IMR-90 (cell line): ENCODE measurements at regions not wholly inside any gene's neighbourhood (a gene's known extent, or its start where the extent isn't known, plus 50 kb on each side); places are given as distances from the start of the nearest gene placed in this dataset.

Source experiments
- ATAC-seq: fragments of 200-7000 bp; cut with Tn5 transposase; 2 replicates; pipeline ENCODE4 v1.9.1; 2020; ENCODE audit warnings: low read depth, mild to moderate bottlenecking, moderate library complexity
- BruUV-seq: library from RNA; stranded (reverse); fragments of 400-500 nt; replicated peaks from 2 replicates; lab custom pipeline; 2021; lab: Mats Ljungman, UMichigan
- CTCF ChIA-PET: fragments of 300-600 bp; formaldehyde crosslinking; extraction: SDS; loops from one replicate; lab custom pipeline; 2021; ENCODE audit warnings: antibody characterized with exemption; lab: Yijun Ruan, JAX
- POLR2A ChIA-PET: fragments of 300-600 bp; sonication (Branson Sonifier 250); formaldehyde crosslinking; loops from one replicate; lab custom pipeline; 2022; ENCODE audit warnings: antibody characterized with exemption; ENCODE audit not compliant: unreplicated experiment; lab: Charles Lee
- DNase-seq: peaks from one replicate; pipeline ENCODE4 v3.0.0; 2013
- H2AFZ ChIP-seq: replicated peaks from 2 replicates; pipeline ENCODE3; 2013; ENCODE audit warnings: low read length, mild to moderate bottlenecking; ENCODE audit not compliant: poor library complexity
- H2AK5ac ChIP-seq: 2 replicates; pipeline ENCODE4 v1.6.1; 2013; ENCODE audit warnings: low read depth, low read length, inconsistent platforms
- H2AK9ac ChIP-seq: replicated peaks from 2 replicates; pipeline ENCODE3; 2013; ENCODE audit warnings: mild to moderate bottlenecking, low read depth, low read length, moderate library complexity; ENCODE audit not compliant: poor library complexity
- H2BK120ac ChIP-seq: 2 replicates; pipeline ENCODE4 v1.6.1; 2013; ENCODE audit warnings: low read depth, low read length, inconsistent platforms
- H2BK15ac ChIP-seq: 3 replicates; pipeline ENCODE4 v1.6.1; 2013; ENCODE audit warnings: low read depth, low read length, inconsistent platforms
- H2BK20ac ChIP-seq: 2 replicates; pipeline ENCODE4 v1.6.1; 2013; ENCODE audit warnings: low read depth, mild to moderate bottlenecking, inconsistent platforms, low read length, moderate library complexity
- H2BK5ac ChIP-seq: 2 replicates; pipeline ENCODE4 v1.6.1; 2013; ENCODE audit warnings: mild to moderate bottlenecking, low read depth, low read length, inconsistent platforms; ENCODE audit not compliant: poor library complexity, severe bottlenecking
- H3K14ac ChIP-seq: replicated peaks from 2 replicates; pipeline ENCODE4 v1.6.1; 2013; ENCODE audit warnings: low read depth, low read length, inconsistent platforms
- H3K18ac ChIP-seq: 2 replicates; pipeline ENCODE4 v1.6.1; 2013; ENCODE audit warnings: low read depth, low read length, control low read depth
- H3K23ac ChIP-seq: 2 replicates; pipeline ENCODE4 v1.6.1; 2013; ENCODE audit warnings: low read depth, low read length, inconsistent platforms
- H3K27ac ChIP-seq: 2 replicates; pipeline ENCODE4 v1.5.1; 2013; ENCODE audit warnings: mild to moderate bottlenecking, control low read depth, low read length; ENCODE audit not compliant: insufficient read depth
- H3K27me3 ChIP-seq: 2 replicates; pipeline ENCODE4 v1.6.1; 2013; ENCODE audit warnings: low read length; ENCODE audit not compliant: control insufficient read depth, insufficient read depth
- H3K36me3 ChIP-seq: 2 replicates; pipeline ENCODE4 v1.6.1; 2013; ENCODE audit warnings: low read length, mixed read lengths; ENCODE audit not compliant: control insufficient read depth, insufficient read depth
- H3K4ac ChIP-seq: 2 replicates; pipeline ENCODE4 v1.6.1; 2013; ENCODE audit warnings: low read depth, low read length, inconsistent platforms
- H3K4me1 ChIP-seq: 2 replicates; pipeline ENCODE4 v1.6.1; 2013; ENCODE audit warnings: low read length, mixed read lengths; ENCODE audit not compliant: control insufficient read depth, insufficient read depth
- H3K4me2 ChIP-seq: 2 replicates; pipeline ENCODE4 v1.6.1; 2013; ENCODE audit warnings: low read depth, mild to moderate bottlenecking, control low read depth, low read length, moderate library complexity
- H3K4me3 ChIP-seq: 2 replicates; pipeline ENCODE4 v1.5.1; 2013; ENCODE audit warnings: low read depth, mild to moderate bottlenecking, control low read depth, low read length, moderate library complexity; ENCODE audit not compliant: insufficient read depth
- H3K56ac ChIP-seq: 2 replicates; pipeline ENCODE4 v1.6.1; 2013; ENCODE audit warnings: low read length, inconsistent platforms; ENCODE audit not compliant: insufficient read depth; ENCODE audit errors: extremely low read depth
- H3K79me1 ChIP-seq, 2 experiments: 2 replicates each; pipeline ENCODE4 v1.6.1; 2013; ENCODE audit warnings: low read length in 2 of 2, inconsistent platforms in 1 of 2, low read depth in 1 of 2
- H3K9ac ChIP-seq: 2 replicates; pipeline ENCODE4 v1.6.1; 2013; ENCODE audit warnings: low read depth, low read length, control low read depth
- H3K9me1 ChIP-seq: 2 replicates; pipeline ENCODE4 v1.6.1; 2013; ENCODE audit warnings: low read length, inconsistent platforms; ENCODE audit not compliant: insufficient read depth
- H3K9me3 ChIP-seq: 2 replicates; pipeline ENCODE4 v1.6.1; 2013; ENCODE audit warnings: low read length; ENCODE audit not compliant: control insufficient read depth, insufficient read depth
- H4K20me1 ChIP-seq: 2 replicates; pipeline ENCODE4 v1.6.1; 2013; ENCODE audit warnings: low read length, inconsistent platforms; ENCODE audit not compliant: insufficient read depth
- H4K5ac ChIP-seq: 2 replicates; pipeline ENCODE4 v1.6.1; 2013; ENCODE audit warnings: mild to moderate bottlenecking, low read depth, low read length, control low read depth
- H4K8ac ChIP-seq, 2 experiments: 2 replicates each; pipeline ENCODE4 v1.6.1; 2013; ENCODE audit warnings: low read depth in 2 of 2, low read length in 2 of 2, control low read depth in 1 of 2, inconsistent platforms in 1 of 2
- H4K91ac ChIP-seq: 2 replicates; pipeline ENCODE4 v1.6.1; 2013; ENCODE audit warnings: low read depth, low read length, inconsistent platforms; ENCODE audit not compliant: insufficient read depth
- BHLHE40 ChIP-seq: fragments of 150-350 bp; IDR thresholded peaks from 2 replicates; pipeline ENCODE4 v1.6.1; 2016; ENCODE audit warnings: mild to moderate bottlenecking, low read depth, low read length
- CEBPB ChIP-seq: IDR thresholded peaks from 2 replicates; pipeline ENCODE4 v1.6.1; 2012; ENCODE audit warnings: low read depth, low read length, improper control_type of control experiment
- CHD1 ChIP-seq: IDR thresholded peaks from 2 replicates; pipeline ENCODE4 v1.6.1; 2012; ENCODE audit warnings: low read depth, low read length, improper control_type of control experiment
- FOS ChIP-seq: fragments of 150-350 bp; IDR thresholded peaks from 2 replicates; pipeline ENCODE4 v1.6.1; 2016; ENCODE audit warnings: low read depth, low read length
- MAFK ChIP-seq: IDR thresholded peaks from 2 replicates; pipeline ENCODE4 v1.6.1; 2012; ENCODE audit warnings: low read depth, low read length, improper control_type of control experiment
- MAZ ChIP-seq: IDR thresholded peaks from 2 replicates; pipeline ENCODE4 v1.6.1; 2012; ENCODE audit warnings: low read depth, mild to moderate bottlenecking, low read length, improper control_type of control experiment, moderate library complexity, borderline replicate concordance
- MXI1 ChIP-seq: IDR thresholded peaks from 2 replicates; pipeline ENCODE4 v1.6.1; 2012; ENCODE audit warnings: low read depth, mild to moderate bottlenecking, low read length, moderate library complexity, borderline replicate concordance
- NFE2L2 ChIP-seq: fragments of 150-350 bp; IDR thresholded peaks from 2 replicates; pipeline ENCODE4 v1.6.1; 2016; ENCODE audit warnings: low read depth, mild to moderate bottlenecking, low read length
- POLR2A ChIP-seq: IDR thresholded peaks from 2 replicates; pipeline ENCODE4 v1.6.1; 2012; ENCODE audit warnings: mild to moderate bottlenecking, low read depth, low read length
- RAD21 ChIP-seq: IDR thresholded peaks from 2 replicates; pipeline ENCODE4 v1.6.1; 2012; ENCODE audit warnings: low read length, improper control_type of control experiment
- RCOR1 ChIP-seq: IDR thresholded peaks from 2 replicates; pipeline ENCODE4 v1.6.1; 2012; ENCODE audit warnings: mild to moderate bottlenecking, low read length, improper control_type of control experiment; ENCODE audit not compliant: insufficient replicate concordance
- RFX5 ChIP-seq: IDR thresholded peaks from 2 replicates; pipeline ENCODE4 v1.8.0; 2012; ENCODE audit warnings: low read depth, mild to moderate bottlenecking, low read length, moderate library complexity
- SMC3 ChIP-seq: fragments of 150-350 bp; IDR thresholded peaks from 2 replicates; pipeline ENCODE4 v1.6.1; 2016; ENCODE audit warnings: low read depth, mild to moderate bottlenecking, antibody characterized with exemption, low read length, moderate library complexity
- WGBS, 2 experiments: methylation state at CpG; one replicate each; pipeline versions ENCODE4 v1.1.5 to v1.1.7; 2013; ENCODE audit warnings: missing lambda C conversion rate in 2 of 2; ENCODE audit not compliant: insufficient read length in 1 of 2; ENCODE audit errors: extremely low coverage in 2 of 2; 5-methylcytosine and 5-hydroxymethylcytosine counted together
- dilution Hi-C: fragments of 300-500 bp; cut with HindIII; formaldehyde crosslinking; loops from one replicate; pipeline ENCODE4 v1.14.3; 2018; ENCODE audit warnings: low sequenced_read_pairs; ENCODE audit not compliant: unreplicated experiment
- in situ Hi-C: fragments of 300-500 bp; cut with MboI; formaldehyde crosslinking; loops from 3 replicates; pipeline ENCODE4 v1.14.3; 2019; ENCODE audit warnings: low sequenced_read_pairs, inconsistent platforms, mixed read lengths
- intact Hi-C: fragments of 100-400 bp; cut with micrococcal nuclease; formaldehyde crosslinking; loops from 2 replicates; pipeline ENCODE4 v1.10.0; 2022
- TF ChIP-seq, protein P1 (sequence below): conservative IDR thresholded peaks from 2 replicates; pipeline ENCODE4 v1.5.1; 2012; ENCODE audit warnings: mild to moderate bottlenecking, low read depth, low read length, improper control_type of control experiment
- TF ChIP-seq, protein P2 (sequence below): fragments of 150-350 bp; IDR thresholded peaks from 2 replicates; pipeline ENCODE4 v1.6.1; 2017; ENCODE audit warnings: mild to moderate bottlenecking, antibody characterized with exemption, low read length, low read depth
- TF ChIP-seq, protein P3 (sequence below): fragments of 150-350 bp; IDR thresholded peaks from 2 replicates; pipeline ENCODE4 v1.6.1; 2016; ENCODE audit warnings: low read depth, mild to moderate bottlenecking, low read length, moderate library complexity, borderline replicate concordance

DNA sequence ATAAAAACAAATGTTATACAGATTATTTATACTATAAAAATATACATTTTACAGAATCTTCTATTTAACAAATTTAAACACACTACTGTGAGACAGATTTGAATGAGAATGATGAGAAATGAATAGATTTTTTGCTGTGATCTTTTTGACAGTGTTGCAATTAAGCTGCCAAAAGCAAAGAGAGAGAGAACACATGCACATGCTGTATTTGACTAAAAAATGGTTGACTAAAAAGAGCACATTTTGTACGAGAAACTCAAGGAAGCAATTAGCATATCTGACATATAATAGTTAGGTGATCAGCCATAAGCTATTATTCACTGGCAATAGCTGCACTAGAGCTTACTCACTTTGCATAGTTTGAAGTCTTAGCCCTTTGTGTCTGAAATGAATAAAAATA, 115.8 kb downstream of the SYT10 start:
- no peak overlapping the region for H4K5ac ChIP-seq
- H3K4ac ChIP-seq: no peak overlapping the region
- in situ Hi-C loops (no loop called here), intact Hi-C loops (no loop called here), dilution Hi-C loops (no loop called here)
- H3K79me1 ChIP-seq: no peaks in the 10 kb centered on the region
- no peak overlapping the region for H2AK5ac ChIP-seq
- H4K8ac ChIP-seq: no peak overlapping the region
- no peaks in the 10 kb centered on the region for H3K4me1 ChIP-seq
- WGBS, 2 experiments: no CpG with 5 or more reads among the region's 1 CpG
- H4K91ac ChIP-seq: no peak overlapping the region
- H3K9ac ChIP-seq: no peak overlapping the region
- no peak overlapping the region for H2BK15ac ChIP-seq
- no peak for TF ChIP-seq FOS
- TF ChIP-seq MXI1: no peak
- TF ChIP-seq POLR2A: no peak
- TF ChIP-seq, protein P1, sequence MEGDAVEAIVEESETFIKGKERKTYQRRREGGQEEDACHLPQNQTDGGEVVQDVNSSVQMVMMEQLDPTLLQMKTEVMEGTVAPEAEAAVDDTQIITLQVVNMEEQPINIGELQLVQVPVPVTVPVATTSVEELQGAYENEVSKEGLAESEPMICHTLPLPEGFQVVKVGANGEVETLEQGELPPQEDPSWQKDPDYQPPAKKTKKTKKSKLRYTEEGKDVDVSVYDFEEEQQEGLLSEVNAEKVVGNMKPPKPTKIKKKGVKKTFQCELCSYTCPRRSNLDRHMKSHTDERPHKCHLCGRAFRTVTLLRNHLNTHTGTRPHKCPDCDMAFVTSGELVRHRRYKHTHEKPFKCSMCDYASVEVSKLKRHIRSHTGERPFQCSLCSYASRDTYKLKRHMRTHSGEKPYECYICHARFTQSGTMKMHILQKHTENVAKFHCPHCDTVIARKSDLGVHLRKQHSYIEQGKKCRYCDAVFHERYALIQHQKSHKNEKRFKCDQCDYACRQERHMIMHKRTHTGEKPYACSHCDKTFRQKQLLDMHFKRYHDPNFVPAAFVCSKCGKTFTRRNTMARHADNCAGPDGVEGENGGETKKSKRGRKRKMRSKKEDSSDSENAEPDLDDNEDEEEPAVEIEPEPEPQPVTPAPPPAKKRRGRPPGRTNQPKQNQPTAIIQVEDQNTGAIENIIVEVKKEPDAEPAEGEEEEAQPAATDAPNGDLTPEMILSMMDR: no peak
- TF ChIP-seq MAZ: no peak
- TF ChIP-seq CHD1: no peak
- TF ChIP-seq RCOR1: no peak
- no peak for TF ChIP-seq SMC3
- TF ChIP-seq RAD21: no peak
- TF ChIP-seq, protein P2, sequence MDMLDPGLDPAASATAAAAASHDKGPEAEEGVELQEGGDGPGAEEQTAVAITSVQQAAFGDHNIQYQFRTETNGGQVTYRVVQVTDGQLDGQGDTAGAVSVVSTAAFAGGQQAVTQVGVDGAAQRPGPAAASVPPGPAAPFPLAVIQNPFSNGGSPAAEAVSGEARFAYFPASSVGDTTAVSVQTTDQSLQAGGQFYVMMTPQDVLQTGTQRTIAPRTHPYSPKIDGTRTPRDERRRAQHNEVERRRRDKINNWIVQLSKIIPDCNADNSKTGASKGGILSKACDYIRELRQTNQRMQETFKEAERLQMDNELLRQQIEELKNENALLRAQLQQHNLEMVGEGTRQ: no peak
- TF ChIP-seq RFX5: no peak
- TF ChIP-seq MAFK: no peak
- TF ChIP-seq, protein P3, sequence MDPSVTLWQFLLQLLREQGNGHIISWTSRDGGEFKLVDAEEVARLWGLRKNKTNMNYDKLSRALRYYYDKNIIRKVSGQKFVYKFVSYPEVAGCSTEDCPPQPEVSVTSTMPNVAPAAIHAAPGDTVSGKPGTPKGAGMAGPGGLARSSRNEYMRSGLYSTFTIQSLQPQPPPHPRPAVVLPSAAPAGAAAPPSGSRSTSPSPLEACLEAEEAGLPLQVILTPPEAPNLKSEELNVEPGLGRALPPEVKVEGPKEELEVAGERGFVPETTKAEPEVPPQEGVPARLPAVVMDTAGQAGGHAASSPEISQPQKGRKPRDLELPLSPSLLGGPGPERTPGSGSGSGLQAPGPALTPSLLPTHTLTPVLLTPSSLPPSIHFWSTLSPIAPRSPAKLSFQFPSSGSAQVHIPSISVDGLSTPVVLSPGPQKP: no peak
- no peak for TF ChIP-seq NFE2L2
- TF ChIP-seq BHLHE40: no peak
- no peak for TF ChIP-seq CEBPB
- H3K4me2 ChIP-seq: no peak overlapping the region
- ATAC-seq: no peak
- no peaks in the 10 kb centered on the region for H3K9me1 ChIP-seq
- no peak overlapping the region for H3K23ac ChIP-seq
- ChIA-PET POLR2A (no interaction called here), CTCF (no interaction called here)
- H2BK5ac ChIP-seq: no peak overlapping the region
- H3K18ac ChIP-seq: no peak overlapping the region
- no peak overlapping the region for H2BK20ac ChIP-seq
- H3K27me3 ChIP-seq: no peaks in the 10 kb centered on the region
- no peaks in the 10 kb centered on the region for H3K36me3 ChIP-seq
- no TSS peak for BruUV-seq
- no peaks in the 10 kb centered on the region for H4K20me1 ChIP-seq
- no peak overlapping the region for H2AFZ ChIP-seq
- H3K27ac ChIP-seq: no peak overlapping the region
- DNase-seq: no peak
- no peak overlapping the region for H2AK9ac ChIP-seq
- no peak overlapping the region for H3K56ac ChIP-seq
- peaks cover 3% of the 10 kb centered on the region; the same call in 1 of the 2 replicates for H3K9me3 ChIP-seq
- no peak overlapping the region for H3K4me3 ChIP-seq
- H3K14ac ChIP-seq: no peak overlapping the region
- no peak overlapping the region for H2BK120ac ChIP-seq
